Activated T-cell treated with anti-CD3 and anti-CD28 coated beads, Interleukin-2, amount 50 U/mL, for 72 hours (primary cell): ENCODE measurements at regions not wholly inside any gene's neighbourhood (a gene's known extent, or its start where the extent isn't known, plus 50 kb on each side); places are given as distances from the start of the nearest gene placed in this dataset.

Experiments
- ATAC-seq, 2 donors: fragments of 150-1000 bp; cut with Tn5 transposase; replicated peaks in 1 of 2; 2 replicates each; pipeline ENCODE4 v1.10.0; 2021; ENCODE audit warnings: moderate library complexity in 2 of 2, mild to moderate bottlenecking in 1 of 2
- DNase-seq, 2 donors: peaks; one replicate each; pipeline ENCODE4 v3.0.0; 2021 to 2022; ENCODE audit warnings: mixed read lengths in 1 of 2
- H3K27ac Mint-ChIP-seq: one replicate; pipeline ENCODE4 v1.8.0; 2022; ENCODE audit warnings: mild to moderate bottlenecking, moderate library complexity, mixed read lengths
- H3K27me3 Mint-ChIP-seq: one replicate; pipeline ENCODE4 v1.8.0; 2022; ENCODE audit warnings: low read depth, mixed read lengths
- H3K36me3 Mint-ChIP-seq, 2 donors: one replicate each; pipeline ENCODE4 v1.8.0; 2022; ENCODE audit warnings: mixed read lengths in 2 of 2, mild to moderate bottlenecking in 1 of 2; ENCODE audit not compliant: insufficient read depth in 2 of 2
- H3K4me1 Mint-ChIP-seq: one replicate; pipeline ENCODE4 v1.8.0; 2022; ENCODE audit warnings: low read depth, mixed read lengths
- H3K4me3 Mint-ChIP-seq, 2 donors: one replicate each; pipeline ENCODE4 v1.8.0; 2022; ENCODE audit warnings: mild to moderate bottlenecking in 2 of 2, mixed read lengths in 2 of 2, moderate library complexity in 2 of 2
- H3K9me3 Mint-ChIP-seq, 2 donors: one replicate each; pipeline ENCODE4 v1.8.0; 2022; ENCODE audit warnings: mixed read lengths in 2 of 2

- H3K36me3 Mint-ChIP-seq, result no peaks in the 10 kb centered on the region
- H3K27me3 Mint-ChIP-seq, result no peaks in the 10 kb centered on the region
- ATAC-seq (no peak), DNase-seq (no peak)
- no peaks in the 10 kb centered on the region for H3K9me3 Mint-ChIP-seq
- no peak overlapping the region for H3K27ac Mint-ChIP-seq
- H3K4me3 Mint-ChIP-seq, result no peak overlapping the region
- H3K4me1 Mint-ChIP-seq, result no peaks in the 10 kb centered on the region
These were observed 412.0 kb upstream of the TCF4 start for GRCh38 chr18:56000041-56000440.

GRCh38 chr18:55999641-56000040 is 411.6 kb upstream of the TCF4 start:
- H3K4me3 Mint-ChIP-seq, result no peak overlapping the region
- peaks cover 0 to 2% of the 10 kb centered on the region in 2 donors for H3K9me3 Mint-ChIP-seq
- H3K36me3 Mint-ChIP-seq, result no peaks in the 10 kb centered on the region
- no peaks in the 10 kb centered on the region for H3K27me3 Mint-ChIP-seq
- H3K4me1 Mint-ChIP-seq, result no peaks in the 10 kb centered on the region
- ATAC-seq, result no peak
- DNase-seq, result no peak
- H3K27ac Mint-ChIP-seq, result no peak overlapping the region

GRCh38 chr18:55998801-55999385 is 410.9 kb upstream of the TCF4 start:
- Mint-ChIP-seq H3K27ac (no peak overlapping the region), H3K27me3 (no peaks in the 10 kb centered on the region), H3K4me3 (no peak overlapping the region), H3K4me1 (no peaks in the 10 kb centered on the region), H3K36me3 (no peaks in the 10 kb centered on the region), H3K9me3 (peaks cover 1 to 6% of the 10 kb centered on the region in 2 donors)
- no peak for ATAC-seq
- DNase-seq, result no peak

- Mint-ChIP-seq H3K36me3 (no peaks in the 10 kb centered on the region), H3K4me3 (no peak overlapping the region), H3K9me3 (peaks cover 1 to 6% of the 10 kb centered on the region in 2 donors), H3K4me1 (no peaks in the 10 kb centered on the region), H3K27me3 (no peaks in the 10 kb centered on the region), H3K27ac (no peak overlapping the region)
- no peak for ATAC-seq
- DNase-seq, result no peak
These were observed 410.1 kb upstream of the TCF4 start for GRCh38 chr18:55998071-55998522.

- DNase-seq (no peak), ATAC-seq (no peak)
- no peak overlapping the region for H3K4me3 Mint-ChIP-seq
- H3K27ac Mint-ChIP-seq, result no peak overlapping the region
- peaks cover 1 to 8% of the 10 kb centered on the region in 2 donors for H3K9me3 Mint-ChIP-seq
- H3K27me3 Mint-ChIP-seq, result no peaks in the 10 kb centered on the region
- H3K4me1 Mint-ChIP-seq, result no peaks in the 10 kb centered on the region
- no peaks in the 10 kb centered on the region for H3K36me3 Mint-ChIP-seq
These were observed 409.2 kb upstream of the TCF4 start for GRCh38 chr18:55997151-55997561.

- no peak overlapping the region for H3K27ac Mint-ChIP-seq
- H3K9me3 Mint-ChIP-seq, result peaks cover 1 to 8% of the 10 kb centered on the region in 2 donors
These were observed 408.7 kb upstream of the TCF4 start for GRCh38 chr18:55996717-55997116.

GRCh38 chr18:55990186-55990585 is 402.2 kb upstream of the TCF4 start:
- DNase-seq (no peak), ATAC-seq (no peak)
- H3K27ac Mint-ChIP-seq, result no peak overlapping the region
- no peaks in the 10 kb centered on the region for H3K4me1 Mint-ChIP-seq
- H3K27me3 Mint-ChIP-seq, result no peaks in the 10 kb centered on the region
- H3K4me3 Mint-ChIP-seq, result no peak overlapping the region
- H3K36me3 Mint-ChIP-seq, result no peaks in the 10 kb centered on the region
- H3K9me3 Mint-ChIP-seq, result peaks cover 3 to 8% of the 10 kb centered on the region in 2 donors

More at GRCh38 chr18:55996717-55997116, 408.7 kb upstream of the TCF4 start:
- H3K4me1 Mint-ChIP-seq, result no peaks in the 10 kb centered on the region
- no peaks in the 10 kb centered on the region for H3K27me3 Mint-ChIP-seq
- ATAC-seq (no peak), DNase-seq (no peak)
- H3K36me3 Mint-ChIP-seq, result no peaks in the 10 kb centered on the region
- H3K4me3 Mint-ChIP-seq, result no peak overlapping the region

- Mint-ChIP-seq H3K27me3 (peaks cover 5% of the 10 kb centered on the region), H3K4me1 (no peaks in the 10 kb centered on the region), H3K36me3 (peaks cover 0 to 2% of the 10 kb centered on the region in 2 donors), H3K9me3 (peaks cover 6 to 7% of the 10 kb centered on the region in 2 donors), H3K27ac (no peak overlapping the region), H3K4me3 (no peak overlapping the region)
- ATAC-seq, result no peak
- no peak for DNase-seq
These were observed 400.5 kb upstream of the TCF4 start for GRCh38 chr18:55988537-55988936.

- peaks cover 0 to 2% of the 10 kb centered on the region in 2 donors for H3K36me3 Mint-ChIP-seq
- H3K9me3 Mint-ChIP-seq, result peaks cover 7 to 9% of the 10 kb centered on the region in 2 donors
- H3K27me3 Mint-ChIP-seq, result peaks cover 5% of the 10 kb centered on the region
- DNase-seq (no peak), ATAC-seq (no peak)
- no peaks in the 10 kb centered on the region for H3K4me1 Mint-ChIP-seq
- H3K4me3 Mint-ChIP-seq, result no peak overlapping the region
- H3K27ac Mint-ChIP-seq, result no peak overlapping the region
These were observed 395.4 kb upstream of the TCF4 start for GRCh38 chr18:55983433-55983832.

GRCh38 chr18:55982992-55983391 is 395.0 kb upstream of the TCF4 start:
- no peak overlapping the region for H3K27ac Mint-ChIP-seq
- no peak for ATAC-seq

GRCh38 chr18:55981712-55982475 is 393.9 kb upstream of the TCF4 start:
- DNase-seq (no peak), ATAC-seq (no peak)
- peaks cover 7 to 9% of the 10 kb centered on the region in 2 donors for H3K9me3 Mint-ChIP-seq
- H3K36me3 Mint-ChIP-seq, result peaks cover 0 to 2% of the 10 kb centered on the region in 2 donors
- H3K27me3 Mint-ChIP-seq, result peaks cover 5% of the 10 kb centered on the region
- H3K27ac Mint-ChIP-seq, result no peak overlapping the region
- H3K4me3 Mint-ChIP-seq, result no peak overlapping the region
- no peaks in the 10 kb centered on the region for H3K4me1 Mint-ChIP-seq

More at GRCh38 chr18:55982992-55983391, 395.0 kb upstream of the TCF4 start:
- Mint-ChIP-seq H3K9me3 (peaks cover 7 to 9% of the 10 kb centered on the region in 2 donors), H3K27me3 (peaks cover 5% of the 10 kb centered on the region), H3K36me3 (peaks cover 0 to 2% of the 10 kb centered on the region in 2 donors), H3K4me1 (no peaks in the 10 kb centered on the region), H3K4me3 (no peak overlapping the region)
- DNase-seq, result no peak

GRCh38 chr18:55974521-55974920 is 386.5 kb upstream of the TCF4 start:
- Mint-ChIP-seq H3K36me3 (peaks cover 0 to 1% of the 10 kb centered on the region in 2 donors), H3K4me1 (no peaks in the 10 kb centered on the region), H3K27ac (no peak overlapping the region), H3K4me3 (no peak overlapping the region), H3K27me3 (no peaks in the 10 kb centered on the region), H3K9me3 (no peaks in the 10 kb centered on the region)
- ATAC-seq (no peak), DNase-seq (no peak)

GRCh38 chr18:55968550-55968949 is 380.6 kb upstream of the TCF4 start:
- DNase-seq, result no peak
- Mint-ChIP-seq H3K27ac (no peak overlapping the region), H3K4me1 (no peaks in the 10 kb centered on the region), H3K27me3 (no peaks in the 10 kb centered on the region), H3K4me3 (no peak overlapping the region), H3K36me3 (peaks cover 0 to 1% of the 10 kb centered on the region in 2 donors), H3K9me3 (no peaks in the 10 kb centered on the region)
- no peak for ATAC-seq
